ENCODE measurements at regions not wholly inside any gene's neighbourhood (a gene's known extent, or its start where the extent isn't known, plus 50 kb on each side); places are given as distances from the start of the nearest gene placed in this dataset.

DNA sequence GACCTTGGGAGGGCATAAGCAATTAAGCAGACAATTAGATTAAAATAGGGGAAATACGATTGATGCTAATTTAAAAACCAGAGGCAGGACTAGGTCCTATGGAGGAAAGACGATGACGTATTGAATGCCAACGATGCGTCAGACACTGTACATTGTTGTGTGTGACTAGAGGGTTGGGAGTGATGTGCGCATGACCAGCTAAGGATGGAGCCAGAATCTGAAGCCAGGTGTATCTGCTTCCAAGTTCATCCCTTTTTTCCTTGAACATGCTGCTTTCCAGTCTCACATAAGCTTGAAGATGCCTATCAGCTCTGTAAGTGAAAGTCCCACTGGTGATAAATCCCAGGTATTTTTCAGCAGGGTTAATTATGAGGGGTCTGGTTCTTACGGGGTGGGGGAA is 576.2 kb downstream of the MATN1 start:
- Histone ChIP-seq H2AFZ (ENCODE audit: low read depth, low read length) (no peak overlapping the region), H3K4me3 (ENCODE audit: low read length) (no peak overlapping the region), H3K9me3 (ENCODE audit: low read length) (peaks cover 6% of the 10 kb centered on the region), H3K36me3 (ENCODE audit: insufficient read depth, low read length) (no peaks in the 10 kb centered on the region), H4K20me1 (ENCODE audit: insufficient read depth) (no peaks in the 10 kb centered on the region), H3K27me3 (ENCODE audit: insufficient read depth, low read depth, low read length) (no peaks in the 10 kb centered on the region), H3K79me2 (replicated peaks; ENCODE audit: insufficient read depth, low read length) (no peaks in the 10 kb centered on the region), H3K27ac (ENCODE audit: low read length) (no peak overlapping the region), H3K9me2 (ENCODE audit: insufficient read depth, low read length) (no peaks in the 10 kb centered on the region), H3K9ac (ENCODE audit: low read length) (no peak overlapping the region), H3F3A (ENCODE audit: insufficient read depth, low read length, poor library complexity, severe bottlenecking) (no peaks in the 10 kb centered on the region), H3K4me2 (ENCODE audit: low read length) (no peak overlapping the region)
- no peak for TF ChIP-seq MXI1 (conservative IDR thresholded peaks at IDR 0.05; ENCODE audit: poor library complexity, severe bottlenecking)
- TF ChIP-seq EZH2 (IDR thresholded peaks at IDR 0.05; ENCODE audit: borderline replicate concordance, insufficient read depth, low read length, poor library complexity, severe bottlenecking) = no peak
- no peak for TF ChIP-seq POLR2AphosphoS5 (IDR thresholded peaks at IDR 0.05)
- TF ChIP-seq, protein P1, sequence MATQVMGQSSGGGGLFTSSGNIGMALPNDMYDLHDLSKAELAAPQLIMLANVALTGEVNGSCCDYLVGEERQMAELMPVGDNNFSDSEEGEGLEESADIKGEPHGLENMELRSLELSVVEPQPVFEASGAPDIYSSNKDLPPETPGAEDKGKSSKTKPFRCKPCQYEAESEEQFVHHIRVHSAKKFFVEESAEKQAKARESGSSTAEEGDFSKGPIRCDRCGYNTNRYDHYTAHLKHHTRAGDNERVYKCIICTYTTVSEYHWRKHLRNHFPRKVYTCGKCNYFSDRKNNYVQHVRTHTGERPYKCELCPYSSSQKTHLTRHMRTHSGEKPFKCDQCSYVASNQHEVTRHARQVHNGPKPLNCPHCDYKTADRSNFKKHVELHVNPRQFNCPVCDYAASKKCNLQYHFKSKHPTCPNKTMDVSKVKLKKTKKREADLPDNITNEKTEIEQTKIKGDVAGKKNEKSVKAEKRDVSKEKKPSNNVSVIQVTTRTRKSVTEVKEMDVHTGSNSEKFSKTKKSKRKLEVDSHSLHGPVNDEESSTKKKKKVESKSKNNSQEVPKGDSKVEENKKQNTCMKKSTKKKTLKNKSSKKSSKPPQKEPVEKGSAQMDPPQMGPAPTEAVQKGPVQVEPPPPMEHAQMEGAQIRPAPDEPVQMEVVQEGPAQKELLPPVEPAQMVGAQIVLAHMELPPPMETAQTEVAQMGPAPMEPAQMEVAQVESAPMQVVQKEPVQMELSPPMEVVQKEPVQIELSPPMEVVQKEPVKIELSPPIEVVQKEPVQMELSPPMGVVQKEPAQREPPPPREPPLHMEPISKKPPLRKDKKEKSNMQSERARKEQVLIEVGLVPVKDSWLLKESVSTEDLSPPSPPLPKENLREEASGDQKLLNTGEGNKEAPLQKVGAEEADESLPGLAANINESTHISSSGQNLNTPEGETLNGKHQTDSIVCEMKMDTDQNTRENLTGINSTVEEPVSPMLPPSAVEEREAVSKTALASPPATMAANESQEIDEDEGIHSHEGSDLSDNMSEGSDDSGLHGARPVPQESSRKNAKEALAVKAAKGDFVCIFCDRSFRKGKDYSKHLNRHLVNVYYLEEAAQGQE (IDR thresholded peaks at IDR 0.05; ENCODE audit: borderline replicate concordance) = no peak
- no peak for TF ChIP-seq TAF1 (IDR thresholded peaks at IDR 0.05; ENCODE audit: low read depth)

DNA sequence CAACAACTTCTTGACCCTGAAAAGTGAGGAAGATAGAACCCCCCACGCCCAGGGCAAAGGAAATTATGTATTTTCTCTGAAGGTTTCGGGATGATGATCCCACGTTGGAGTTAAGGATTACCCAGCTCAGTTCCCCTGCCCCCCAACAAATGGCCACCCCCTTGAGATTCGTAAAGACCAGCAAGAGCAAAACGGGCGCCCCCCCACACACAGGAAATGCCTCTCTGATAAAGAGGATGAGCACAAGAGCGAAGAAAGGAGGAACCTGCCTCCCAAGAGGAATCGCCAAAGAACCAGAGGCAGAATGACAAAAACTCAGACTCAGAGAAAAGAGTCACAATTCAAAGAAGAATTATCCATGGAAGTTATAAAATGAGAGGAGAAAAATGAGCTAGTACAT is 576.9 kb downstream of the MATN1 start:
- Histone ChIP-seq H3K27me3 (ENCODE audit: insufficient read depth, low read depth, low read length) (no peaks in the 10 kb centered on the region), H3K27ac (ENCODE audit: low read length) (no peak overlapping the region), H3K4me2 (ENCODE audit: low read length) (no peak overlapping the region), H3F3A (ENCODE audit: insufficient read depth, low read length, poor library complexity, severe bottlenecking) (no peaks in the 10 kb centered on the region), H4K20me1 (ENCODE audit: insufficient read depth) (no peaks in the 10 kb centered on the region), H3K79me2 (replicated peaks; ENCODE audit: insufficient read depth, low read length) (no peaks in the 10 kb centered on the region), H3K4me3 (ENCODE audit: low read length) (no peak overlapping the region), H2AFZ (ENCODE audit: low read depth, low read length) (no peak overlapping the region), H3K9ac (ENCODE audit: low read length) (no peak overlapping the region), H3K9me3 (ENCODE audit: low read length) (no peaks in the 10 kb centered on the region), H3K9me2 (ENCODE audit: insufficient read depth, low read length) (no peaks in the 10 kb centered on the region), H3K36me3 (ENCODE audit: insufficient read depth, low read length) (no peaks in the 10 kb centered on the region)
- TF ChIP-seq TAF1 (IDR thresholded peaks at IDR 0.05; ENCODE audit: low read depth) (no peak), CTCF (IDR thresholded peaks at IDR 0.05; ENCODE audit: poor library complexity, severe bottlenecking) (no peak), MXI1 (conservative IDR thresholded peaks at IDR 0.05; ENCODE audit: poor library complexity, severe bottlenecking) (no peak)

DNA sequence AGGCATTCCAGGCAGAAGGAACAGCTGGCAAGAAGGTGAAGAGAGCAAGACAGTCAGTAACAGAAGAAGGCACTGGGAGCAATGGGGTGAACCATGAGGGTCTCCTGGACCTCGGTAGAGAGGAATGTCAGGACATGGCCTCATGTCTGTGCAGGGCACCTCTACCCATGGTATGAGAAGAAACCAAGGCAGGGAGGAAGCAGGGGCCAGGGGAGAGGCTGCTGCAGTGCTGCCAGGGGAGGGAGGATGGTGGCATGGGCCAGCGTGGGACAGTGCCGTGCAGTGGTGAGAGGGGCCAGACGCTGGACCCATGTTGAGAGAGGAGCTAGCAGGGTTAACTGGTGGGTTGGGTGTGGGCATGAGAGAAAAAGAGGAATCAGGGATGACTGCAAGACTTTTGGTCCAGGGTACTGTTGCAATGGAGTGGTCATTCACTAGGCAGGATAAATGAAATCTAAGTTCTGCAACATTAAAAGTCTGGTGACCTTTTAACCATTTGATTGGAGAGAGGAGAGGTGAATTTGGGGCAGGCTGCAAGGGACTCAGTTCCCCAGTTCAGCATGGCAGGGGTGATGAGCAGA is 577.6 kb downstream of the MATN1 start:
- no peak overlapping the region for H3K4me2 ChIP-seq (ENCODE audit: low read length)
- no peak overlapping the region for H2AFZ ChIP-seq (ENCODE audit: low read depth, low read length)
- H3K27me3 ChIP-seq (ENCODE audit: insufficient read depth, low read depth, low read length) = no peaks in the 10 kb centered on the region
- H3K9me3 ChIP-seq (ENCODE audit: low read length) = no peaks in the 10 kb centered on the region
- H3K27ac ChIP-seq (ENCODE audit: low read length) = no peak overlapping the region
- no peaks in the 10 kb centered on the region for H3K36me3 ChIP-seq (ENCODE audit: insufficient read depth, low read length)
- H3K4me3 ChIP-seq (ENCODE audit: low read length) = no peak overlapping the region
- no peak overlapping the region for H3K9ac ChIP-seq (ENCODE audit: low read length)
- H3F3A ChIP-seq (ENCODE audit: insufficient read depth, low read length, poor library complexity, severe bottlenecking) = no peaks in the 10 kb centered on the region
- no peaks in the 10 kb centered on the region for H4K20me1 ChIP-seq (ENCODE audit: insufficient read depth)
- H3K9me2 ChIP-seq (ENCODE audit: insufficient read depth, low read length) = no peaks in the 10 kb centered on the region
- H3K79me2 ChIP-seq (replicated peaks; ENCODE audit: insufficient read depth, low read length) = no peaks in the 10 kb centered on the region
- TF ChIP-seq MXI1 (conservative IDR thresholded peaks at IDR 0.05; ENCODE audit: poor library complexity, severe bottlenecking) (no peak), POLR2AphosphoS5 (IDR thresholded peaks at IDR 0.05) (no peak), TAF1 (IDR thresholded peaks at IDR 0.05; ENCODE audit: low read depth) (no peak), SMC3 (conservative IDR thresholded peaks at IDR 0.05; ENCODE audit: poor library complexity) (no peak), CTCF (IDR thresholded peaks at IDR 0.05; ENCODE audit: poor library complexity, severe bottlenecking) (no peak)
- TF ChIP-seq, protein P1 (IDR thresholded peaks at IDR 0.05; ENCODE audit: borderline replicate concordance) = no peak

Data from neural cell (in vitro differentiated cells).